ENCODE measurements at regions not wholly inside any gene's neighbourhood (a gene's known extent, or its start where the extent isn't known, plus 50 kb on each side); places are given as distances from the start of the nearest gene placed in this dataset.

DNA sequence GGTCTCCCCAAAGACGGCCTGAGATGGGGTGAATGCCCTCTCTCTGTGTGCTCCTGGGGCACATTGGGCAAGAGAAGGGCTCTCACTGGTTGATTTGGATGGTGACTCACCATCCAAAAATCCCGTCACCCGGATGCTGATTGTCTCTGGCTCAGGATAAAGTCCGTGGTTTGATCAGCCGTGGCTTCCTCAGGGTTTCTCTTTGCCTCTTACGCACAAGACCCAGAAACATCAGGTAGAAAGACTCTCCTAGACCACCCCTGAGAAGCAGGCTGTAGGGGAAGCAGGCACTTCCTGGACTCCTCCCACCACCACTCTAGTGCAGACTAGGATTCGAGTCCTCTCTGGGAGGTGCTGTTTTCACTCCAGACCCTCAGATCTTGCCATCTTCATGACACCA, 176.1 kb upstream of the NCAM1 start:
- no peak for DNase-seq (ENCODE audit: low read depth)

GRCh38 chr11:112785719-112786118, 175.5 kb upstream of the NCAM1 start:
- no peak for DNase-seq (ENCODE audit: low read depth)

GRCh38 chr11:112786196-112786595, 175.0 kb upstream of the NCAM1 start:
- DNase-seq (ENCODE audit: low read depth), result no peak

DNA sequence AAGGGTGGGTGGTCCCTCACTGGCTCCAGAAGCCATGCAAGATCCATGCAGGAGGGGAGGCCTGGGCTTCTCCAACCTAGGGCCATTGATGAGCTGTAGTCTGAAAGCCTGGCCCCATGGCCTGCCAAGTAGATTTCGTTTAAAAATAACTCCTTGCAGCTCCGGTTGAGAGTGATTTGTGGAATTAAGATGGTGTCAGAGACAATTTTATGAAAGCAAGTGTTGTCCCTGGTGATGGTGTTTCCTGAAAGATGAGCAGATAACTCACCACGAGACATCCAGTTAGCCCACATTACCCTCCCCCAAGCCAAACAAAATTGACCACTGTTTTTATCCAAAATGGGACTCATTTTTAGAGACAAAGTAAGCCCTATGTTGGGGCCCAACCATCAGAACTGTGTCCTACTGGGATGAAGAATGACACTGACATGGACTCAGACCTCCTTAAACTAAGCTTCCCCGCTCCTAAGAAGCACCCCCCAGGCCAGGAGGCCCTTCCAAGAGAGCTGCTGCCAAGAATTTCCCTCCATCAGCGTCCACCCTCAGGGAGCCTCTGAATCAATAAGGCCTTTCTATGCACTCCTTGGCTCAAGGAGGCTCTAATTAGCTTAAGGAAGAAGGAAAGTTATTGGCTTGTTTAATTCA, 174.2 kb upstream of the NCAM1 start:
- no peak for DNase-seq (ENCODE audit: low read depth)

- DNase-seq (ENCODE audit: low read depth), result no peak
Measured at GRCh38 chr11:112789481-112789880, 171.7 kb upstream of the NCAM1 start.

GRCh38 chr11:112790286-112790685, 170.9 kb upstream of the NCAM1 start:
- DNase-seq (ENCODE audit: low read depth), result no peak

DNA sequence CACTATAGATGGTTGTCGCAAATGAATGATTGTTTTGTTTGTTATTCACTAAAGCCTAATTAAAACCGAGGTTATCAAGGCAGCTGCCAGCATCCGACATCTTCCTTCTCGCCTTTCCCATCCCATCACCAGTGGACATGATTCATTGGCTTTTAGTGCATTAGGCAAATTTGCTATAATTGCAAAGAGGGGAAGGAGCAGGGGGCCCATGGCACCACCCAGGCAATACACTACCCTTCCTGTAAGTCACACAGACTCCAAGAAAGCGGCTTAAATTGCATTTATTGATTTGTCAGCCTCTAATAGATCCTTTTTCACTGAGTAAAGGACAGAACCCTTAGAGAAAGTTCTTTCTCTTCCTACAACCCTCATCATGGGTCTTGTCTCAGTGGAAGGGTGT, 169.2 kb upstream of the NCAM1 start:
- DNase-seq (ENCODE audit: low read depth), result no peak

DNA sequence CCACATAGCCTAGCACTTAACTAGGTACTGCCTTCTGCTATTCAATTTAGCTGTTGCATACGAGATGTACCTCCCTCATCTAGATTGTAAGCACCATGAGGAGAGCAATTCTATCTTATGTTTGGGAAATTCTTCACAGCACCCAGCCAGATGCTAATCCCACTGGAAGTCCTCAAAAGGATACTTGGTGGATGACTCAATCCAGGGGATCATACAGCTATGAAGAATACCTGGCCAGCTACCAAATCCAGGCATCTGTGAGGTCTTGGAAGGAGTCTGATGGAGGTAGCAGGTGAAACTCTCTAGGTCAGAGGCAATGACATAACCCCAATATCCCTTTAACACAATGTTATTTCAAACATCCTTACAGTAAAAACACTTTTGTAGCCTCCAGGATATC, 167.8 kb upstream of the NCAM1 start:
- DNase-seq (ENCODE audit: low read depth), result no peak

GRCh38 chr11:112794331-112794846, 166.8 kb upstream of the NCAM1 start:
- no peak for DNase-seq (ENCODE audit: low read depth)

DNA sequence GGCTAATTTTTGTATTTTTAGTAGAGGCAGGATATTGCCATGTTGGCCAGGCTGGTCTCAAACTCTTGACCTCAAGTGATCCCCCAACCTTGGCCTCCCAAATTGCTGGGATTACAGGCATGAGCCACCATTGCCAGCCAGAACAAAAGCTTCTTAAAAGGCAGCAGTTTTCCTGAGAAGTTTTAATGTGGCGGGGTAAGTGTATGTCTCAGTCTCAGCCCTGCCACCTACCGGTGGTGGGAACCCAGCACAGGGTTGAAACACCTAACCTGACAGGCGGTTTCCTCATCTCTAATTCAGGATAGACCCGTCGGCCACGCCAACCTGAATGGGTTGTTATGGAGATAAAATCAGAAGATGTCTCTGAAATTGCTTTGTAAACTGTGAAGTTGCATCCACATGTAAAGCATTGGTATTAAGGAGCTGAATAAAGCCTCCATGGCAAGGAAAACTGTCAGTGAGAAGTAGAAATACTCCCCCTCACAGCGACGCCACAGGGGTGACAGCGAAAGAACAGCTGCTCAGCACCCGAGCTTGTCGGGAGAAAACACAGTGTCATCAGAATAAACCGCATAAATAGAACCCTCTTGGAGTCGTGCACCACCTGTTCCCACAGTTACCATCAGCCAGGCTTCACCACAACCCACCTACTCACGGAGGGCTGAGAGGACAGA, 165.9 kb upstream of the NCAM1 start:
- no peak for DNase-seq (ENCODE audit: low read depth)

DNA sequence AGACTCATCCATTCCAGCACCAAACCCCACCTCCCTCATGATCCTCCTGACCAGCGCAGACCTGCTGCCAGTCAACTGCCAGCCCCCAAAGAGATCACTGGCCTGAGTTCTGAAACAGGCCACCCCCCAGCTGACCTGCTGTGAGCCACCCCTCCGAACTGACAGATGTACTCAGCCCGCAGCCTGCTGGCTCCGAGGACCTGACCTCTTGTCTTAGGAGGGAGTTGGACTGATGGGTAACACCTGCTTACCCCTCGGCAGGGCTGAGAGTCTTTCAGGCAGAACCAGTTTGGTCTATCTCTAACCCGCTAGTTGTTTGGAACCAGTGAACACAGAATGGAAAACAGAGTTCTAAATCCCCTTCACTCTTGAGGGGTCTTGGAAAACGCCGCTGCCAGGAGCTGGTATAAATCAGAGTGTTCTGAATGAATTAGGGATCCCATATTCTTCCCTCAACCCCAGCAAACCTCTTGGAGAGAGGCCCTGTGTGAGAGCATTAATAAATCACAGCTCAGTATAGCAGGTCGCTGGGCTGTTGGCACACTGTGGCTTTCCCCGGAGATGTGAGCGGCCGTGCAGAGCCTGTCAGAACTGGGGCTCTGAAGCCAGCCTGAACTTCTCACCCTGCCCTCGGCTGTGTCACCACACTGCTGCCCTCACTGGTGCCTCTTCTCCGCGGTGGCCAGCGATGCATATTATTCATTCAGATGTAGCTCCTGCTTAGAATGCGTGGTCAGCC, 165.1 kb upstream of the NCAM1 start:
- DNase-seq (ENCODE audit: low read depth), result no peak

GRCh38 chr11:112797092-112797491, 164.1 kb upstream of the NCAM1 start:
- no peak for DNase-seq (ENCODE audit: low read depth)

- DNase-seq (ENCODE audit: low read depth), result no peak
Measured at GRCh38 chr11:112797648-112798293, 163.4 kb upstream of the NCAM1 start.

- no peak for DNase-seq (ENCODE audit: low read depth)
Measured at GRCh38 chr11:112801025-112801816, 160.0 kb upstream of the NCAM1 start.

DNA sequence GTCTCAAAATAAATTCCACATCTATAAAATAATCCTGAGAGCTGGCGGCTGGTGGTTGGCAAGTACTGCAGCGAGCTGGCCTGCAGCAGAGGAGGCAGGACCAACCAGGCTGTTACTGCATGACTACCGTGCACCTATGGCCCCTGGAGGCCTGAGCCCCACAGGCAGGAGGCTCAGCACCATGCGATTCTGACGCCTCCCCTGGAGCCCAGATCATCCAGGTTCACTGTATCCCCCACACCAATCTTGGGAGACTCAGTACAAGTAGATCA, 159.5 kb upstream of the NCAM1 start:
- no peak for DNase-seq (ENCODE audit: low read depth)

DNA sequence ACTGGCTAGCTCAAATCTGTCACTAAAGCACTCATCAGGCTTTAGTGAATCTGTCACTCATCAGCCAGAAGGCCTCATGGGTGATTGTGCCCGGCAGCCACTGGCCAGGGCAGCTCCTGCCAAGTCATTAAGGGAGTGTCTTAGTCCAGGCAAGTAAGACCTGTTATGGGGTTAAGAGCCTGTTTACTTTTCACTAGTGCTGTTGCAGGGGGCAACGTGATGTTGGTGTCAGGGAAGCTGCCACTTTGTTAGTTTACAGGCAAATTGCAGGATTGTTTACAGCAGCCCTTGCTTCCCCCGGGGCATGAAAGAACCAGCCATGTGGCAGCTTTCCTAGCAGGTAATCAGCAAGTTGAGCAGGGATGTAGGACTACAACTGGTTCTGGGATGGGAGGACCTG, 155.6 kb upstream of the NCAM1 start:
- no peak for DNase-seq (ENCODE audit: low read depth)

- no peak for DNase-seq (ENCODE audit: low read depth)
Measured at GRCh38 chr11:112806256-112806655, 155.0 kb upstream of the NCAM1 start.

DNA sequence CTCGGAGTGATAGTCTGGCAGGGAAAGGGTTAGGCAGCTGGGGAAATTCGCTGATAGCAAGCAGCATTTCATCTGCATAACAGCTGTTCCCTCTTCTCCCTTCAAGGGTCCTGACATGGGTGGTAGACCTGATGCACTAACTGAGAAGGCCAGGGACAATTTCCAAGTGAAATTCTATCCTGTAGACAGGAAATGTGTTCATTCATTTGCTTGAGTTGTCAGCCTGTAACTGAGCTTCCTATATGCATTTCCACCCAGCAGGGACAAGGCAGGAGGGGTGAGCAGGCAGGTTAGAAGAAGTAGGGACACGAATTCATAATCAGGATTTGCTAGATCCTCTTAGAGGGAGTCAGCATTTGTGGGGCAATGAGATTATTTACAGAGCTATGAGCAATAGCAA, 154.3 kb upstream of the NCAM1 start:
- no peak for DNase-seq (ENCODE audit: low read depth)

GRCh38 chr11:112809429-112809828, 151.8 kb upstream of the NCAM1 start:
- no peak for DNase-seq (ENCODE audit: low read depth)

GRCh38 chr11:112810951-112811350, 150.3 kb upstream of the NCAM1 start:
- DNase-seq (ENCODE audit: low read depth), result no peak

DNA sequence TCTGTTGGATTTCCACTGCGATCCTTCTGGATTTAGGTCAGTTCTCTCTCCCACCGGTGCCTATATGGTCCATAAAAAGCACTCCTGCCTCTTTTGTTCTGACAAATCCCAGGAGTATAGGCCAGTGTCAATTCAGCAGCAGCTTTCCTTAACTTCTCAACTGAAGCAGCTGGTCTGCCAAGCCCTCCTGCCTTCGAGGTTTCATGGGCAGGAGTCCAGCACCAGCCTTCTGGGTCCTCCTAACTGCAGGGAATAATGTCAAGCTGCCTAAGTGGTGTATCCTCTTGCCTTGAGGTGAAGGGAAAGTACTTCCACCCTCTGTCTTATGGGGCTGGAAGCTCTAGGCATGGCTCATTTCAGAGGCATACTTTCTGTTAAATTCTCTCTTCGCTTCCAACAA, 149.4 kb upstream of the NCAM1 start:
- DNase-seq (ENCODE audit: low read depth), result no peak

DNA sequence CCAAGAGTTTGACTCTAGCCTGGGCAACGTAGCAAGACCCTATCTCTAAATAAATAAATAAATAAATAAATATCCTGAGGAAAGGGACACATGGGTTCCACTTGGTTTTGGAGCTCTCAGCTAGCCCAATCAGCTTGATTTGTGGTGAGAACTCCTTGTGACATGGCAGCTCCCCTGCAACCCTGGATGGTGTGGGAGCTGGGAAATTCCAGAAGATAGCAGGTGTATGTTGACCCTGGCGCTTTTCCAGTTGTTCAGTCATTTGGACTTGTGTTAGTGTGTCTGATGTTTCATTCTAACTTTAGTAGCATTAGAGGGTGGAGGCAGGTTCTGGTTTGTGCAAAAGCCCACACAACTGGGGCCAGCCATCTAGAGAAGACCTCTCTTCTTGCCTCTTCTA, 148.5 kb upstream of the NCAM1 start:
- no peak for DNase-seq (ENCODE audit: low read depth)
